HEK293 (cell line): ENCODE measurements at regions not wholly inside any gene's neighbourhood (a gene's known extent, or its start where the extent isn't known, plus 50 kb on each side); places are given as distances from the start of the nearest gene placed in this dataset.
A peak's percentile ranks its signal among the peaks of the same experiment; 100 is the strongest.

ENCODE experiments used
- CTCF ChIA-PET: fragments of 350-600 bp; formaldehyde crosslinking; extraction: SDS; loops from one replicate; lab custom pipeline; 2021; ENCODE audit warnings: antibody characterized with exemption; lab: Yijun Ruan, JAX
- POLR2A ChIA-PET: fragments of 300-600 bp; formaldehyde crosslinking; extraction: SDS; loops from one replicate; lab custom pipeline; 2020; ENCODE audit warnings: antibody characterized with exemption, inconsistent platforms; lab: Yijun Ruan, JAX
- H3K27ac ChIP-seq: fragments of 200-500 bp; sonication (Bioruptor generic); 2 replicates; pipeline ENCODE4 v1.5.1; 2014; ENCODE audit warnings: low read depth, low read length, control low read depth, inconsistent platforms; ENCODE audit errors: extremely low read depth
- H3K36me3 ChIP-seq, 2 experiments: fragments of 200-500 bp in 1 of 2; sonication (Bioruptor generic) in 1 of 2; 1 replicate in 1 of 2; 2 replicates in 1 of 2; pipeline ENCODE4 v1.5.1; 2014 to 2017; ENCODE audit warnings: inconsistent platforms in 2 of 2, low read length in 2 of 2; ENCODE audit not compliant: control insufficient read depth in 2 of 2, insufficient read depth in 1 of 2
- H3K4me1 ChIP-seq: fragments of 200-500 bp; sonication (Bioruptor generic); 2 replicates; pipeline ENCODE4 v1.5.1; 2014; ENCODE audit warnings: mild to moderate bottlenecking, low read length, inconsistent platforms; ENCODE audit not compliant: control insufficient read depth, insufficient read depth
- H3K4me3 ChIP-seq: 2 replicates; pipeline ENCODE4 v1.5.1; 2011; ENCODE audit warnings: low read depth, mild to moderate bottlenecking, control low read depth, low read length, moderate library complexity
- H3K9me3 ChIP-seq: fragments of 200-500 bp; sonication (Bioruptor generic); 2 replicates; pipeline ENCODE4 v1.5.1; 2014; ENCODE audit warnings: low read depth, low read length, inconsistent platforms; ENCODE audit not compliant: control insufficient read depth, insufficient read depth
- EGR2 ChIP-seq: fragments of 450-650 bp; formaldehyde crosslinking; IDR thresholded peaks from 2 replicates; pipeline ENCODE4 v1.5.1; 2016; ENCODE audit warnings: low read depth, missing biosample characterization, missing genetic modification characterization
- GFI1B ChIP-seq: fragments of 450-650 bp; formaldehyde crosslinking; IDR thresholded peaks from 2 replicates; pipeline ENCODE4 v1.5.1; 2016; ENCODE audit warnings: missing biosample characterization, missing genetic modification characterization
- GLIS1 ChIP-seq: fragments of 450-650 bp; formaldehyde crosslinking; IDR thresholded peaks from 2 replicates; pipeline ENCODE4 v1.5.1; 2016; ENCODE audit warnings: missing biosample characterization, missing genetic modification characterization
- KLF16 ChIP-seq: fragments of 450-650 bp; formaldehyde crosslinking; IDR thresholded peaks from 2 replicates; pipeline ENCODE4 v1.5.1; 2017; ENCODE audit warnings: missing biosample characterization, missing genetic modification characterization
- KLF7 ChIP-seq: fragments of 450-650 bp; formaldehyde crosslinking; IDR thresholded peaks from 2 replicates; pipeline ENCODE4 v1.5.1; 2016; ENCODE audit warnings: missing biosample characterization, missing genetic modification characterization, borderline replicate concordance
- KLF8 ChIP-seq: fragments of 450-650 bp; formaldehyde crosslinking; IDR thresholded peaks from 2 replicates; pipeline ENCODE4 v1.5.1; 2016; ENCODE audit warnings: missing biosample characterization, missing genetic modification characterization
- SETDB1 ChIP-seq: IDR thresholded peaks from one replicate; pipeline ENCODE4 v1.6.1; 2017; ENCODE audit warnings: mild to moderate bottlenecking, low read length, moderate library complexity, mixed read lengths; ENCODE audit not compliant: insufficient read length
- YY1 ChIP-seq: fragments of 450-650 bp; formaldehyde crosslinking; IDR thresholded peaks from 2 replicates; pipeline ENCODE4 v1.5.1; 2018; ENCODE audit warnings: missing biosample characterization, missing genetic modification characterization
- ZBTB20 ChIP-seq: fragments of 450-650 bp; formaldehyde crosslinking; IDR thresholded peaks from 2 replicates; pipeline ENCODE4 v1.5.1; 2016; ENCODE audit warnings: missing biosample characterization, missing genetic modification characterization
- ZBTB21 ChIP-seq: fragments of 450-650 bp; formaldehyde crosslinking; IDR thresholded peaks from 2 replicates; pipeline ENCODE4 v1.5.1; 2017; ENCODE audit warnings: missing biosample characterization, missing genetic modification characterization
- ZEB2 ChIP-seq: fragments of 450-650 bp; formaldehyde crosslinking; IDR thresholded peaks from 2 replicates; pipeline ENCODE4 v1.5.1; 2016; ENCODE audit warnings: missing biosample characterization, missing genetic modification characterization
- ZFHX2 ChIP-seq: fragments of 450-650 bp; formaldehyde crosslinking; conservative IDR thresholded peaks from 2 replicates; pipeline ENCODE4 v1.5.1; 2016; ENCODE audit warnings: missing biosample characterization, missing genetic modification characterization
- ZNF138 ChIP-seq: fragments of 450-650 bp; formaldehyde crosslinking; IDR thresholded peaks from 2 replicates; pipeline ENCODE4 v1.5.1; 2016; ENCODE audit warnings: missing biosample characterization, missing genetic modification characterization, borderline replicate concordance
- ZNF157 ChIP-seq: fragments of 450-650 bp; formaldehyde crosslinking; IDR thresholded peaks from 2 replicates; pipeline ENCODE4 v1.5.1; 2016; ENCODE audit warnings: missing biosample characterization, missing genetic modification characterization
- ZNF274 ChIP-seq, 2 experiments: fragments of 200-500 bp in 1 of 2; fragments of 450-650 bp in 1 of 2; sonication (Bioruptor generic) in 1 of 2; formaldehyde crosslinking in 1 of 2; IDR thresholded peaks; 2 replicates each; pipeline versions ENCODE4 v1.5.1 to v1.6.1; 2014 to 2016; ENCODE audit warnings: borderline replicate concordance in 1 of 2, inconsistent platforms in 1 of 2, low read length in 1 of 2, missing biosample characterization in 1 of 2, missing genetic modification characterization in 1 of 2
- ZNF302 ChIP-seq: fragments of 450-650 bp; formaldehyde crosslinking; IDR thresholded peaks from 2 replicates; pipeline ENCODE4 v1.5.1; 2016; ENCODE audit warnings: missing biosample characterization, missing genetic modification characterization, low read depth
- ZNF324 ChIP-seq: fragments of 450-650 bp; formaldehyde crosslinking; IDR thresholded peaks from 2 replicates; pipeline ENCODE4 v1.5.1; 2016; ENCODE audit warnings: missing biosample characterization, missing genetic modification characterization
- ZNF404 ChIP-seq: fragments of 450-650 bp; formaldehyde crosslinking; IDR thresholded peaks from 2 replicates; pipeline ENCODE4 v1.5.1; 2017; ENCODE audit warnings: missing biosample characterization, missing genetic modification characterization
- ZNF423 ChIP-seq: fragments of 450-650 bp; formaldehyde crosslinking; IDR thresholded peaks from 2 replicates; pipeline ENCODE4 v1.5.1; 2016; ENCODE audit warnings: missing biosample characterization, missing genetic modification characterization
- ZNF501 ChIP-seq: fragments of 450-650 bp; formaldehyde crosslinking; IDR thresholded peaks from 2 replicates; pipeline ENCODE4 v1.5.1; 2016; ENCODE audit warnings: missing biosample characterization, missing genetic modification characterization
- ZNF549 ChIP-seq: fragments of 450-650 bp; IDR thresholded peaks from 2 replicates; pipeline ENCODE4 v1.5.1; 2018; ENCODE audit warnings: missing biosample characterization, missing genetic modification characterization, mild to moderate bottlenecking, inconsistent platforms, moderate library complexity
- ZNF555 ChIP-seq: fragments of 450-650 bp; formaldehyde crosslinking; conservative IDR thresholded peaks from 2 replicates; pipeline ENCODE4 v1.5.1; 2017; ENCODE audit warnings: missing biosample characterization, mild to moderate bottlenecking, missing genetic modification characterization, inconsistent platforms
- ZNF560 ChIP-seq: fragments of 450-650 bp; formaldehyde crosslinking; IDR thresholded peaks from 2 replicates; pipeline ENCODE4 v1.5.1; 2017; ENCODE audit warnings: missing biosample characterization, missing genetic modification characterization, borderline replicate concordance
- ZNF561 ChIP-seq: fragments of 450-650 bp; IDR thresholded peaks from 2 replicates; pipeline ENCODE4 v1.5.1; 2018; ENCODE audit warnings: missing biosample characterization, missing genetic modification characterization, borderline replicate concordance
- ZNF629 ChIP-seq: fragments of 450-650 bp; formaldehyde crosslinking; IDR thresholded peaks from 2 replicates; pipeline ENCODE4 v1.5.1; 2017; ENCODE audit warnings: missing biosample characterization, missing genetic modification characterization
- ZNF654 ChIP-seq: fragments of 450-650 bp; formaldehyde crosslinking; IDR thresholded peaks from 2 replicates; pipeline ENCODE4 v1.5.1; 2016; ENCODE audit warnings: low read depth, missing biosample characterization, missing genetic modification characterization
- ZNF660 ChIP-seq: fragments of 450-650 bp; IDR thresholded peaks from 2 replicates; pipeline ENCODE4 v1.5.1; 2018; ENCODE audit warnings: missing biosample characterization, mild to moderate bottlenecking, missing genetic modification characterization
- ZNF701 ChIP-seq: fragments of 450-650 bp; formaldehyde crosslinking; IDR thresholded peaks from 2 replicates; pipeline ENCODE4 v1.5.1; 2016; ENCODE audit warnings: missing biosample characterization, missing genetic modification characterization
- ZNF776 ChIP-seq: fragments of 450-650 bp; formaldehyde crosslinking; IDR thresholded peaks from 2 replicates; pipeline ENCODE4 v1.5.0; 2017; ENCODE audit warnings: missing biosample characterization, missing genetic modification characterization, borderline replicate concordance
- ZSCAN23 ChIP-seq: fragments of 450-650 bp; formaldehyde crosslinking; IDR thresholded peaks from 2 replicates; pipeline ENCODE4 v1.5.1; 2016; ENCODE audit warnings: missing biosample characterization, missing genetic modification characterization
- TF ChIP-seq, protein P1 (sequence below): fragments of 450-650 bp; IDR thresholded peaks from 2 replicates; pipeline ENCODE4 v1.5.1; 2018; ENCODE audit warnings: missing biosample characterization, mild to moderate bottlenecking, missing genetic modification characterization
- TF ChIP-seq, protein P2 (sequence below): fragments of 450-650 bp; formaldehyde crosslinking; IDR thresholded peaks from 2 replicates; pipeline ENCODE4 v1.5.1; 2017; ENCODE audit warnings: missing biosample characterization, missing genetic modification characterization

DNA sequence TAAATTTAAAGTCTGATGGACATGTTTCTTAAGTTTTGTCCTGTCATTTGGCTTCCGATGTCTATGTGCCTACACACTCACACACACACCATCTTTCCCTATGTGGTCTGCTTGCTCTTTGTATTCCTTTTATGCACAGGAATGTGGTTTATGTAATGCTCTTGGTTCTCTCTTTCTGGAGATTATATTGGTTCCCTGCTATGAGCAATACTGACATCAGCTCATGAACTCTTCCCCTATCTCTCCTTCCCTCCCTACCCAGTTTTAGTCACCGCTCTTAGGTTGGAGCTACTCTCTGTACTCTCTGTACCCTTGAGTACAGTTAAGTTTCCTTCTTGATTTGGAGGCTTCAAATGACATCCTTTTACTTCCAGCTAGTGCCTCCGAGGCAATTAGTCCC, 77.9 kb upstream of the MVB12B start:
- POLR2A ChIA-PET = no interaction called here
- no peak overlapping the region for H3K27ac ChIP-seq
- H3K36me3 ChIP-seq = no peaks in the 10 kb centered on the region
- CTCF ChIA-PET = interaction anchor here (0.6 kb wide), 1 partner anchor 13 kb away, joined by 3 read pairs; no protein-coding TSS in a partner anchor
- TF ChIP-seq GFI1B (tag by site-specific recombination) = no peak
- TF ChIP-seq ZEB2 (tag by site-specific recombination) = no peak
- TF ChIP-seq KLF16 (tag by site-specific recombination) = no peak
- TF ChIP-seq, protein P1, sequence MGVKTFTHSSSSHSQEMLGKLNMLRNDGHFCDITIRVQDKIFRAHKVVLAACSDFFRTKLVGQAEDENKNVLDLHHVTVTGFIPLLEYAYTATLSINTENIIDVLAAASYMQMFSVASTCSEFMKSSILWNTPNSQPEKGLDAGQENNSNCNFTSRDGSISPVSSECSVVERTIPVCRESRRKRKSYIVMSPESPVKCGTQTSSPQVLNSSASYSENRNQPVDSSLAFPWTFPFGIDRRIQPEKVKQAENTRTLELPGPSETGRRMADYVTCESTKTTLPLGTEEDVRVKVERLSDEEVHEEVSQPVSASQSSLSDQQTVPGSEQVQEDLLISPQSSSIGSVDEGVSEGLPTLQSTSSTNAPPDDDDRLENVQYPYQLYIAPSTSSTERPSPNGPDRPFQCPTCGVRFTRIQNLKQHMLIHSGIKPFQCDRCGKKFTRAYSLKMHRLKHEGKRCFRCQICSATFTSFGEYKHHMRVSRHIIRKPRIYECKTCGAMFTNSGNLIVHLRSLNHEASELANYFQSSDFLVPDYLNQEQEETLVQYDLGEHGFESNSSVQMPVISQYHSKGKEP (tag by site-specific recombination) = no peak
- TF ChIP-seq EGR2 (tag by site-specific recombination) = no peak
- no peak for TF ChIP-seq ZNF561 (tag by site-specific recombination)
- no peak for TF ChIP-seq ZNF549 (tag by site-specific recombination)
- no peak for TF ChIP-seq KLF8
- no peak for TF ChIP-seq ZNF560 (tag by site-specific recombination)
- no peak for TF ChIP-seq ZNF501 (tag by site-specific recombination)
- TF ChIP-seq ZNF302 (tag by site-specific recombination) = no peak
- no peaks in the 10 kb centered on the region for H3K4me1 ChIP-seq
- H3K9me3 ChIP-seq = no peaks in the 10 kb centered on the region
- no peak overlapping the region for H3K4me3 ChIP-seq

DNA sequence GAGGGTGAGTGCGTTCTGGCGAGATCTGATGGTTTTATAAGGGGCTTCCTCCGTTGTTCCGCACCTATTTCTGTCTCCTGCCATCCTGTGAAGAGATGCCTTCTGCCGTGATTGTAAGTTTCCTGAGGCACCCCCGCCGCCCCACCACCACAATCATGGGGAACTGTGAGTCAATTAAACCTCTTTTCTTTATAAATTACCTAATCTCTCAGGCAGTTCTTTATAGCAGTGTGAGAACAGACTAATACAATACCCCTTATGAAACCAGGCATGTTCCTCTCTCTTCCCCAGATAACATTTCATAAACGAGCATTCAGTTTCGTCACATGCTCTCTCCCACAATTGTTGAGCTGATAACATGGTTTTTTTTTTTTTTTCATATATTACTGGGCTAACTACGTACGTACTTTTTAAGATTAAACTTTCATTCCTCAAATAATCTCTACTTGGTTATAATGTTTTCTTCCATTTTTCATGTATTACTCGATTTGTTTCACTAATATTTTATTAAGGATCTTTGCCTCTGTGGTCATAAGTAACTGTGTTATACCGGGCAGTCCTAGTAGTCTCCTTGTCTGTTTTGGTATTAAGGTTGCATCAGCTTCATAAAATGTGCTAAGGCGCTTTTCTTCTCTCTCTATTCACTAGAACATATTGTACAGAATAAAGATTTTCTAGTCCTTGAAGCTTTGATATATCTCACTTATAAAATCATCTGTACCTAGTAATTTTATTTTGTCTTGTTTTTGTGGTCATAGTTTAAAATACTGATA, 64.9 kb upstream of the MVB12B start:
- Histone ChIP-seq H3K9me3 (no peaks in the 10 kb centered on the region), H3K27ac (no peak overlapping the region), H3K36me3 (no peaks in the 10 kb centered on the region), H3K4me3 (no peak overlapping the region), H3K4me1 (no peaks in the 10 kb centered on the region)
- ChIA-PET CTCF (interaction anchor here (0.6 kb wide), 3 partner anchors 11 to 853 kb away, joined by 3 to 6 read pairs (median 4); no protein-coding TSS in a partner anchor), POLR2A (no interaction called here)
- TF ChIP-seq ZNF660 (tag by site-specific recombination) = 0 out of 2 replicates have a peak, but pooled peaks have one; percentile 10
- TF ChIP-seq ZNF423 = no peak
- TF ChIP-seq ZNF701 = no peak
- TF ChIP-seq ZNF776 (tag by site-specific recombination) = no peak
- TF ChIP-seq, protein P2, sequence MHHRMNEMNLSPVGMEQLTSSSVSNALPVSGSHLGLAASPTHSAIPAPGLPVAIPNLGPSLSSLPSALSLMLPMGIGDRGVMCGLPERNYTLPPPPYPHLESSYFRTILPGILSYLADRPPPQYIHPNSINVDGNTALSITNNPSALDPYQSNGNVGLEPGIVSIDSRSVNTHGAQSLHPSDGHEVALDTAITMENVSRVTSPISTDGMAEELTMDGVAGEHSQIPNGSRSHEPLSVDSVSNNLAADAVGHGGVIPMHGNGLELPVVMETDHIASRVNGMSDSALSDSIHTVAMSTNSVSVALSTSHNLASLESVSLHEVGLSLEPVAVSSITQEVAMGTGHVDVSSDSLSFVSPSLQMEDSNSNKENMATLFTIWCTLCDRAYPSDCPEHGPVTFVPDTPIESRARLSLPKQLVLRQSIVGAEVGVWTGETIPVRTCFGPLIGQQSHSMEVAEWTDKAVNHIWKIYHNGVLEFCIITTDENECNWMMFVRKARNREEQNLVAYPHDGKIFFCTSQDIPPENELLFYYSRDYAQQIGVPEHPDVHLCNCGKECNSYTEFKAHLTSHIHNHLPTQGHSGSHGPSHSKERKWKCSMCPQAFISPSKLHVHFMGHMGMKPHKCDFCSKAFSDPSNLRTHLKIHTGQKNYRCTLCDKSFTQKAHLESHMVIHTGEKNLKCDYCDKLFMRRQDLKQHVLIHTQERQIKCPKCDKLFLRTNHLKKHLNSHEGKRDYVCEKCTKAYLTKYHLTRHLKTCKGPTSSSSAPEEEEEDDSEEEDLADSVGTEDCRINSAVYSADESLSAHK (tag by site-specific recombination) = no peak
- no peak for TF ChIP-seq ZNF274 (IDR thresholded peaks at IDR 0.05; ENCODE audit: low read length)
- TF ChIP-seq ZNF274 (tag by site-specific recombination; IDR thresholded peaks at IDR 0.05; ENCODE audit: borderline replicate concordance) = no peak
- no peak for TF ChIP-seq ZSCAN23
- TF ChIP-seq KLF7 (tag by site-specific recombination) = no peak
- TF ChIP-seq ZBTB21 (tag by site-specific recombination) = 0 out of 2 replicates have a peak, but pooled peaks have one; percentile 34
- TF ChIP-seq ZNF157 (tag by site-specific recombination) = peak; percentile 66
- TF ChIP-seq ZNF555 (tag by site-specific recombination) = no peak
- TF ChIP-seq ZBTB20 = peak; percentile 26; the same call in 1 of the 2 replicates
- TF ChIP-seq ZNF654 (tag by site-specific recombination) = no peak
- TF ChIP-seq ZFHX2 (tag by site-specific recombination) = no peak
- TF ChIP-seq YY1 = no peak
- no peak for TF ChIP-seq SETDB1
- TF ChIP-seq GLIS1 (tag by site-specific recombination) = no peak
- TF ChIP-seq ZNF629 (tag by site-specific recombination) = peak; percentile 47; the same call in 1 of the 2 replicates
- no peak for TF ChIP-seq ZNF404
- no peak for TF ChIP-seq ZNF324
- no peak for TF ChIP-seq ZNF138 (tag by site-specific recombination)
